ENCODE measurements at regions not wholly inside any gene's neighbourhood (a gene's known extent, or its start where the extent isn't known, plus 50 kb on each side); places are given as distances from the start of the nearest gene placed in this dataset.

DNA sequence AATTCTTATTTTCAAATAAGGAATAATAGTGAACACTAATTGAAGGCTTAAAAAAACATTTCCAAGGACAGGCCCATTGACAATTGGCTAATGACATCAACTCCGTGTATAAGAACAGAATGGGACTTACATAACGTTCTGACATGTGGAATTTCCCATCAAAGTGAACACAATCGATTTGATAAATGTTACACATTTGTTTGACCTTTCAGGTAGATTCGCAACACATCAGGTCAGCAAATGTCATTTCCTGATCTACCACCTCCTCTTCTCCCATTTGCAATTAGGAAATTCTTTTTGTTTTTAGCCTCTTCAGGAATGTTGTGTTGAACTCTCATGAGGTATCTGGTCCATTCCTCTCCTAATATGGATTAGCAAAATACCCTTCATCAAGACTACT, 292.9 kb upstream of the SLC14A2 start:
- TF ChIP-seq, protein P1, sequence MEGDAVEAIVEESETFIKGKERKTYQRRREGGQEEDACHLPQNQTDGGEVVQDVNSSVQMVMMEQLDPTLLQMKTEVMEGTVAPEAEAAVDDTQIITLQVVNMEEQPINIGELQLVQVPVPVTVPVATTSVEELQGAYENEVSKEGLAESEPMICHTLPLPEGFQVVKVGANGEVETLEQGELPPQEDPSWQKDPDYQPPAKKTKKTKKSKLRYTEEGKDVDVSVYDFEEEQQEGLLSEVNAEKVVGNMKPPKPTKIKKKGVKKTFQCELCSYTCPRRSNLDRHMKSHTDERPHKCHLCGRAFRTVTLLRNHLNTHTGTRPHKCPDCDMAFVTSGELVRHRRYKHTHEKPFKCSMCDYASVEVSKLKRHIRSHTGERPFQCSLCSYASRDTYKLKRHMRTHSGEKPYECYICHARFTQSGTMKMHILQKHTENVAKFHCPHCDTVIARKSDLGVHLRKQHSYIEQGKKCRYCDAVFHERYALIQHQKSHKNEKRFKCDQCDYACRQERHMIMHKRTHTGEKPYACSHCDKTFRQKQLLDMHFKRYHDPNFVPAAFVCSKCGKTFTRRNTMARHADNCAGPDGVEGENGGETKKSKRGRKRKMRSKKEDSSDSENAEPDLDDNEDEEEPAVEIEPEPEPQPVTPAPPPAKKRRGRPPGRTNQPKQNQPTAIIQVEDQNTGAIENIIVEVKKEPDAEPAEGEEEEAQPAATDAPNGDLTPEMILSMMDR (conservative IDR thresholded peaks at IDR 0.05; ENCODE audit: low read depth, low read length): no peak
- TF ChIP-seq EZH2 (IDR thresholded peaks at IDR 0.05; ENCODE audit: low read length, unreplicated experiment) (no peak), EZH2phosphoT487 (IDR thresholded peaks at IDR 0.05; ENCODE audit: borderline replicate concordance, low read length) (no peak)

All from PC-3 (cell line).